ENCODE measurements at regions not wholly inside any gene's neighbourhood (a gene's known extent, or its start where the extent isn't known, plus 50 kb on each side); places are given as distances from the start of the nearest gene placed in this dataset.

GRCh38 chr2:240348522-240348921 lies 86.9 kb upstream of the GPC1 start:
- no peak overlapping the region for H3K4me3 ChIP-seq (ENCODE audit: low read depth, low read length)
- TF ChIP-seq, protein P1, sequence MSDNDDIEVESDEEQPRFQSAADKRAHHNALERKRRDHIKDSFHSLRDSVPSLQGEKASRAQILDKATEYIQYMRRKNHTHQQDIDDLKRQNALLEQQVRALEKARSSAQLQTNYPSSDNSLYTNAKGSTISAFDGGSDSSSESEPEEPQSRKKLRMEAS (IDR thresholded peaks at IDR 0.05; ENCODE audit: low read depth, low read length): no peak
- TF ChIP-seq POLR2A (IDR thresholded peaks at IDR 0.05; ENCODE audit: extremely low read depth, insufficient read length): no peak
- TF ChIP-seq MYC (IDR thresholded peaks at IDR 0.05; ENCODE audit: low read depth, low read length): no peak
- DNase-seq (ENCODE audit: low read depth): no peak

- H3K4me3 ChIP-seq (ENCODE audit: low read depth, low read length): no peak overlapping the region
- no peak for DNase-seq (ENCODE audit: low read depth)
- TF ChIP-seq POLR2A (IDR thresholded peaks at IDR 0.05; ENCODE audit: extremely low read depth, insufficient read length) (no peak), MYC (IDR thresholded peaks at IDR 0.05; ENCODE audit: low read depth, low read length) (no peak)
- TF ChIP-seq, protein P1 (IDR thresholded peaks at IDR 0.05; ENCODE audit: low read depth, low read length): no peak
- TF ChIP-seq, protein P2, sequence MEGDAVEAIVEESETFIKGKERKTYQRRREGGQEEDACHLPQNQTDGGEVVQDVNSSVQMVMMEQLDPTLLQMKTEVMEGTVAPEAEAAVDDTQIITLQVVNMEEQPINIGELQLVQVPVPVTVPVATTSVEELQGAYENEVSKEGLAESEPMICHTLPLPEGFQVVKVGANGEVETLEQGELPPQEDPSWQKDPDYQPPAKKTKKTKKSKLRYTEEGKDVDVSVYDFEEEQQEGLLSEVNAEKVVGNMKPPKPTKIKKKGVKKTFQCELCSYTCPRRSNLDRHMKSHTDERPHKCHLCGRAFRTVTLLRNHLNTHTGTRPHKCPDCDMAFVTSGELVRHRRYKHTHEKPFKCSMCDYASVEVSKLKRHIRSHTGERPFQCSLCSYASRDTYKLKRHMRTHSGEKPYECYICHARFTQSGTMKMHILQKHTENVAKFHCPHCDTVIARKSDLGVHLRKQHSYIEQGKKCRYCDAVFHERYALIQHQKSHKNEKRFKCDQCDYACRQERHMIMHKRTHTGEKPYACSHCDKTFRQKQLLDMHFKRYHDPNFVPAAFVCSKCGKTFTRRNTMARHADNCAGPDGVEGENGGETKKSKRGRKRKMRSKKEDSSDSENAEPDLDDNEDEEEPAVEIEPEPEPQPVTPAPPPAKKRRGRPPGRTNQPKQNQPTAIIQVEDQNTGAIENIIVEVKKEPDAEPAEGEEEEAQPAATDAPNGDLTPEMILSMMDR (IDR thresholded peaks at IDR 0.05; ENCODE audit: low read depth, low read length): no peak
Measured at GRCh38 chr2:240349133-240350005, 86.1 kb upstream of the GPC1 start.

- TF ChIP-seq, protein P1 (IDR thresholded peaks at IDR 0.05; ENCODE audit: low read depth, low read length): no peak
- TF ChIP-seq, protein P2 (IDR thresholded peaks at IDR 0.05; ENCODE audit: low read depth, low read length): no peak
- no peak for TF ChIP-seq POLR2A (IDR thresholded peaks at IDR 0.05; ENCODE audit: extremely low read depth, insufficient read length)
- TF ChIP-seq MYC (IDR thresholded peaks at IDR 0.05; ENCODE audit: low read depth, low read length): no peak
- DNase-seq (ENCODE audit: low read depth): no peak
- no peak overlapping the region for H3K4me3 ChIP-seq (ENCODE audit: low read depth, low read length)
Measured at GRCh38 chr2:240350006-240350355, 85.5 kb upstream of the GPC1 start.

GRCh38 chr2:240350696-240351087 lies 84.8 kb upstream of the GPC1 start:
- TF ChIP-seq POLR2A (IDR thresholded peaks at IDR 0.05; ENCODE audit: extremely low read depth, insufficient read length) (no peak), MYC (IDR thresholded peaks at IDR 0.05; ENCODE audit: low read depth, low read length) (no peak)
- TF ChIP-seq, protein P2 (IDR thresholded peaks at IDR 0.05; ENCODE audit: low read depth, low read length): no peak
- TF ChIP-seq, protein P1 (IDR thresholded peaks at IDR 0.05; ENCODE audit: low read depth, low read length): no peak
- no peak overlapping the region for H3K4me3 ChIP-seq (ENCODE audit: low read depth, low read length)
- no peak for DNase-seq (ENCODE audit: low read depth)

DNA sequence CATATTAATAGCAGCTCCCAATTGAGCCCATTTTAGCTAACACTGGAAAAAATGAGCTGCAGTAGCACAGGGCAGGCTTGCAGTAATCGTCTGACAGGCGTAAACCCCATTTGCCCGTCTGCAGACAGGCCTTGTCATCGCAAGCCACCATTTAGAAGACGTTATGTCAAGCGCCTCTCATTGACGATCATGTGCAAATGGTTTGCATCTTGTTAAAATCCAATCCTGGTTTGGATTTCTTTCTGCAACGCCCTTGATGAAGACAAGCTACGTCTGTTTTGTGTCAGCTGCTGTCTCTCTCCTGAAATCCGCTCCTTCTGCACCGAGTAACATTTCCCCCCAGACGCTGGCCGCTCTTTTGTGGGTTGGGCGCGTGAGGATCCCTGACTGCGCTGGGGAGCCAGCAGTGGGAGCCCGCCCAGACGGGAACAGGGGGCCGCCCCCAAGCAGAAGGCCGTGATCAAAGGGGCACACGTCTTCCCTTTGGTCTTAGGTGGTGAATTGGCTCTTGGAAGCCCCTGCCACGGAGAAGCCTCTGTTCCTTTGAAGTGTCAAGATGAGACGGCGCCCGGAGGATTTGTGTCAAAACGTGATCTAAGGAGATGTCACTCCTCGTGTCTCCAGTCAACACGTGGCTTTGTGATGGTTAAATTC lies 84.2 kb upstream of the GPC1 start:
- H3K4me3 ChIP-seq (ENCODE audit: low read depth, low read length): no peak overlapping the region
- TF ChIP-seq, protein P2 (IDR thresholded peaks at IDR 0.05; ENCODE audit: low read depth, low read length): no peak
- no peak for TF ChIP-seq MYC (IDR thresholded peaks at IDR 0.05; ENCODE audit: low read depth, low read length)
- no peak for TF ChIP-seq POLR2A (IDR thresholded peaks at IDR 0.05; ENCODE audit: extremely low read depth, insufficient read length)
- TF ChIP-seq, protein P1 (IDR thresholded peaks at IDR 0.05; ENCODE audit: low read depth, low read length): no peak
- DNase-seq (ENCODE audit: low read depth): no peak

Data from NB4 (cell line).